OCI-LY1 (cell line): ENCODE measurements at regions not wholly inside any gene's neighbourhood (a gene's known extent, or its start where the extent isn't known, plus 50 kb on each side); places are given as distances from the start of the nearest gene placed in this dataset.

Experiments used
- H2AFZ ChIP-seq: fragments of 200-600 bp; sonication (generic), shearing (Covaris generic); 2 replicates; pipeline ENCODE4 v1.6.0; 2014; ENCODE audit warnings: antibody characterized with exemption, mild to moderate bottlenecking, low read length
- H3F3A ChIP-seq: fragments of 200-600 bp; sonication (generic), shearing (Covaris generic); 2 replicates; pipeline ENCODE4 v1.6.0; 2014; ENCODE audit warnings: mild to moderate bottlenecking, antibody characterized with exemption, low read length, moderate library complexity; ENCODE audit not compliant: insufficient read depth
- H3K27ac ChIP-seq: fragments of 200-600 bp; sonication (generic); 2 replicates; pipeline ENCODE4 v1.5.1; 2014; ENCODE audit warnings: low read length, mixed run types, mild to moderate bottlenecking, low read depth; ENCODE audit not compliant: poor library complexity, severe bottlenecking
- H3K27me3 ChIP-seq: fragments of 200-600 bp; sonication (generic); 2 replicates; pipeline ENCODE4 v1.6.0; 2014; ENCODE audit warnings: antibody characterized with exemption, mild to moderate bottlenecking, low read length, moderate library complexity; ENCODE audit not compliant: insufficient read depth
- H3K36me3 ChIP-seq: fragments of 200-600 bp; sonication (generic); 2 replicates; pipeline ENCODE4 v1.6.1; 2014; ENCODE audit warnings: mild to moderate bottlenecking, antibody characterized with exemption, low read length, moderate library complexity, mixed read lengths; ENCODE audit not compliant: insufficient read depth
- H3K4me1 ChIP-seq: fragments of 200-600 bp; sonication (generic); 2 replicates; pipeline ENCODE4 v1.5.1; 2014; ENCODE audit warnings: mild to moderate bottlenecking, low read length, moderate library complexity; ENCODE audit not compliant: insufficient read depth, severe bottlenecking
- H3K4me2 ChIP-seq: fragments of 200-600 bp; sonication (generic), shearing (Covaris generic); 2 replicates; pipeline ENCODE4 v1.6.1; 2014; ENCODE audit warnings: low read length
- H3K4me3 ChIP-seq: fragments of 200-600 bp; sonication (generic); 2 replicates; pipeline ENCODE4 v1.5.1; 2014; ENCODE audit warnings: low read length, low read depth, mild to moderate bottlenecking, mixed read lengths; ENCODE audit not compliant: poor library complexity, severe bottlenecking
- H3K79me2 ChIP-seq: fragments of 200-600 bp; shearing (Covaris generic); 2 replicates; pipeline ENCODE4 v1.6.1; 2016; ENCODE audit warnings: mixed run types, low read length, mixed read lengths; ENCODE audit not compliant: insufficient read depth
- H3K9ac ChIP-seq: fragments of 200-600 bp; sonication (generic), shearing (Covaris generic); 2 replicates; pipeline ENCODE4 v1.6.1; 2014; ENCODE audit warnings: mild to moderate bottlenecking, low read length, mixed read lengths
- H3K9me2 ChIP-seq: fragments of 200-600 bp; sonication (generic), shearing (Covaris generic); 2 replicates; pipeline ENCODE4 v1.6.1; 2014; ENCODE audit warnings: low read depth, mild to moderate bottlenecking, low read length, mixed read lengths
- H3K9me3 ChIP-seq: fragments of 200-600 bp; shearing (Covaris generic); 2 replicates; pipeline ENCODE4 v1.6.1; 2014; ENCODE audit warnings: low read length, mixed read lengths
- H4K20me1 ChIP-seq: fragments of 200-600 bp; sonication (generic), shearing (Covaris generic); 2 replicates; pipeline ENCODE4 v1.6.0; 2016; ENCODE audit warnings: mild to moderate bottlenecking, low read length; ENCODE audit not compliant: insufficient read depth
- EZH2 ChIP-seq: fragments of 200-600 bp; sonication (generic), shearing (Covaris generic); IDR thresholded peaks from 2 replicates; pipeline ENCODE4 v1.8.0; 2017; ENCODE audit warnings: borderline replicate concordance, mixed run types, mild to moderate bottlenecking, antibody characterized with exemption, low read length, moderate library complexity, mixed read lengths
- TF ChIP-seq, protein P1 (sequence below): fragments of 200-600 bp; sonication (generic), shearing (Covaris generic); IDR thresholded peaks from 2 replicates; pipeline ENCODE4 v1.5.1; 2017; ENCODE audit warnings: mild to moderate bottlenecking, antibody characterized with exemption, low read length, moderate library complexity, mixed read lengths

DNA sequence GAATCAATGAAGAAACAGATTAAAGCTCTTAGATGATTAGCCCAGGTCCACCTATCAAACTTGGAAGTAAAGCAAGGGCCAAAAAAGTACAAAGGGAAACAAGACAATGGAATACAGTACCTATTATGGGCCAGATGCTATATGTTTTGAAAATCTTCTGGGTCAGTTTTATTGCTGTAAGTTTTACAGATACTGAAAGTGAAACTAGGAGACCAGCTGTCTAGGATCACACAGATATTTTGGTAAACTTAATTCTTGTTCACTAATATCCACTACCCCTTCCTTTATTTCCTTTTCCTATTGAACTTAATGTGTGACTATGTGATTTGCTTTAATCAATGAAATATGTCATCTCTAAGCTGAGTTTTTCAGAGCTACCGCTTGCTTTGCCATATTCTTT is 505.4 kb upstream of the PITX2 start:
- no peaks in the 10 kb centered on the region for H3K27me3 ChIP-seq
- H3K4me3 ChIP-seq: no peak overlapping the region
- H3K27ac ChIP-seq: no peak overlapping the region
- H2AFZ ChIP-seq: no peak overlapping the region
- H3K4me1 ChIP-seq: no peaks in the 10 kb centered on the region
- H3K36me3 ChIP-seq: no peaks in the 10 kb centered on the region
- H3K9me3 ChIP-seq: no peaks in the 10 kb centered on the region
- no peaks in the 10 kb centered on the region for H3K79me2 ChIP-seq
- H3K9ac ChIP-seq: no peak overlapping the region
- H3K4me2 ChIP-seq: no peak overlapping the region
- no peaks in the 10 kb centered on the region for H3F3A ChIP-seq
- H4K20me1 ChIP-seq: no peaks in the 10 kb centered on the region
- no peak for TF ChIP-seq EZH2
- TF ChIP-seq, protein P1, sequence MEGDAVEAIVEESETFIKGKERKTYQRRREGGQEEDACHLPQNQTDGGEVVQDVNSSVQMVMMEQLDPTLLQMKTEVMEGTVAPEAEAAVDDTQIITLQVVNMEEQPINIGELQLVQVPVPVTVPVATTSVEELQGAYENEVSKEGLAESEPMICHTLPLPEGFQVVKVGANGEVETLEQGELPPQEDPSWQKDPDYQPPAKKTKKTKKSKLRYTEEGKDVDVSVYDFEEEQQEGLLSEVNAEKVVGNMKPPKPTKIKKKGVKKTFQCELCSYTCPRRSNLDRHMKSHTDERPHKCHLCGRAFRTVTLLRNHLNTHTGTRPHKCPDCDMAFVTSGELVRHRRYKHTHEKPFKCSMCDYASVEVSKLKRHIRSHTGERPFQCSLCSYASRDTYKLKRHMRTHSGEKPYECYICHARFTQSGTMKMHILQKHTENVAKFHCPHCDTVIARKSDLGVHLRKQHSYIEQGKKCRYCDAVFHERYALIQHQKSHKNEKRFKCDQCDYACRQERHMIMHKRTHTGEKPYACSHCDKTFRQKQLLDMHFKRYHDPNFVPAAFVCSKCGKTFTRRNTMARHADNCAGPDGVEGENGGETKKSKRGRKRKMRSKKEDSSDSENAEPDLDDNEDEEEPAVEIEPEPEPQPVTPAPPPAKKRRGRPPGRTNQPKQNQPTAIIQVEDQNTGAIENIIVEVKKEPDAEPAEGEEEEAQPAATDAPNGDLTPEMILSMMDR: no peak
- H3K9me2 ChIP-seq: no peaks in the 10 kb centered on the region

DNA sequence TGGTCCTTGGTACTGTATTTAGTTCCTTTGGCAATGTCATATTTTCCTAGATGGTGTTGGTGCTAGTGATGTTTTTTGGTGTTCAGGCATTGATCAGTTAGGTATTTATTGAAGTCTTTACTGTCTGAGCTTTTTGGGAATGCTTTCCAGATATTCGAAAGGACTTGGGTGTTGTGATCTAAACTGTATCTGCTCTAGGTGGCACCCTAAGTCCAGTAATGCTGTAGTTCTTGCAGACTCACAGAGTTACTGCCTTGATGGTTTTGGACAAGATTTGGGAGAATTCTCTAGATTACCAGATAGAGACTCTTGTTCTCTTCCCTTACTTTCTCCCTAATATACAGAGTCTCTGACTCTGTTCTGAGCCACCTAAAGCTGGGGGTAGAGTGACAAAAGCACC is 513.6 kb upstream of the PITX2 start:
- H3K4me1 ChIP-seq: no peaks in the 10 kb centered on the region
- TF ChIP-seq, protein P1: no peak
- no peak for TF ChIP-seq EZH2
- no peaks in the 10 kb centered on the region for H3K36me3 ChIP-seq
- H3K27me3 ChIP-seq: no peaks in the 10 kb centered on the region
- H3K27ac ChIP-seq: no peak overlapping the region
- no peaks in the 10 kb centered on the region for H3K9me2 ChIP-seq
- no peak overlapping the region for H2AFZ ChIP-seq
- no peak overlapping the region for H3K4me2 ChIP-seq
- no peaks in the 10 kb centered on the region for H3K9me3 ChIP-seq
- H3K79me2 ChIP-seq: no peaks in the 10 kb centered on the region
- H3K4me3 ChIP-seq: no peak overlapping the region
- no peak overlapping the region for H3K9ac ChIP-seq
- H3F3A ChIP-seq: no peaks in the 10 kb centered on the region
- no peaks in the 10 kb centered on the region for H4K20me1 ChIP-seq

DNA sequence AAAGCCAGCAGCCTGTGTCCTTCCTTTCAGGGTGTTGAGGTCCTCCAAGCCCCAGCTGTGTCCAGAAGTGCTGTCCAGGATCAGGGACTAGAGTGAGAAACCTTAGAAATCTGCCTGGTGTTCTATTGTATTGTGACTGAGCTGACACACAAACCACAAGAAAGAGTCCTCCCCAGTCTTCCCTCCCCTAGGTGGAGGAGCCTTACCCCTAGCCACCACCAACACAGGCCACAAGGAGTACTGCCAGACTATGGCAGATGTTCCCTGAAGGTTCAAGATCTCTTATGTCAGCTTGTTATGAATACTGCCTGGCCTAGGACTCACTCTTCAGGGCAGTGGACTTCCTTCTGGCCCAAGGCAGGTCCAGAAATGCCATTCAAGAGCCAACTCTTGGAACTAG is 514.1 kb upstream of the PITX2 start:
- no peak for TF ChIP-seq EZH2
- TF ChIP-seq, protein P1: no peak

More for the DNA sequence above, 514.1 kb upstream of the PITX2 start:
- H3K4me3 ChIP-seq: no peak overlapping the region
- H3K27ac ChIP-seq: no peak overlapping the region
- no peaks in the 10 kb centered on the region for H3K9me2 ChIP-seq
- H3F3A ChIP-seq: no peaks in the 10 kb centered on the region
- H3K36me3 ChIP-seq: no peaks in the 10 kb centered on the region
- H4K20me1 ChIP-seq: no peaks in the 10 kb centered on the region
- H3K9me3 ChIP-seq: no peaks in the 10 kb centered on the region
- no peak overlapping the region for H3K4me2 ChIP-seq
- H3K79me2 ChIP-seq: no peaks in the 10 kb centered on the region
- no peak overlapping the region for H2AFZ ChIP-seq
- no peak overlapping the region for H3K9ac ChIP-seq
- no peaks in the 10 kb centered on the region for H3K4me1 ChIP-seq
- H3K27me3 ChIP-seq: no peaks in the 10 kb centered on the region
